ENCODE measurements at regions not wholly inside any gene's neighbourhood (a gene's known extent, or its start where the extent isn't known, plus 50 kb on each side); places are given as distances from the start of the nearest gene placed in this dataset.
"Not testable (repeated sequence)": the region's sequence is repeated elsewhere in the genome, so short reads cannot be mapped to it uniquely, and the experiment has no call there.

DNA sequence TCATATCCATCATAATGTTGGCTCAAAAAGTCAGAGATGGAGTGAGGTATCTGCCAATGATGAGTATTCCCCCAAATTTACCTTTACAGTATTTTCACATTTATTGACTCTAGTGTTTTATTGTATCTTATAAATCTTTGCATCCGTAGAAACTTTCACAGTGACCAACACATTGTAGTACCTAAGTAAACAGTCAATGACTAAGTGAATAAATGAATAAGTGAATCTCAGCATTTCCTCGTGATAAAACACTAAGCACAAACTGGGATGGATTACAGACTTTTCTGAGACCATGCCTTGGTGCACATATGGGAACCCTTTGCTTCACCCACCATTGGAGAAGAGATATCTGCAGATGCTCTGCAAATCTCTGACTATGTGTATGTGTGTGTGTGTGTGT is 429.9 kb downstream of the NR4A2 start:
- TF ChIP-seq, protein P1, sequence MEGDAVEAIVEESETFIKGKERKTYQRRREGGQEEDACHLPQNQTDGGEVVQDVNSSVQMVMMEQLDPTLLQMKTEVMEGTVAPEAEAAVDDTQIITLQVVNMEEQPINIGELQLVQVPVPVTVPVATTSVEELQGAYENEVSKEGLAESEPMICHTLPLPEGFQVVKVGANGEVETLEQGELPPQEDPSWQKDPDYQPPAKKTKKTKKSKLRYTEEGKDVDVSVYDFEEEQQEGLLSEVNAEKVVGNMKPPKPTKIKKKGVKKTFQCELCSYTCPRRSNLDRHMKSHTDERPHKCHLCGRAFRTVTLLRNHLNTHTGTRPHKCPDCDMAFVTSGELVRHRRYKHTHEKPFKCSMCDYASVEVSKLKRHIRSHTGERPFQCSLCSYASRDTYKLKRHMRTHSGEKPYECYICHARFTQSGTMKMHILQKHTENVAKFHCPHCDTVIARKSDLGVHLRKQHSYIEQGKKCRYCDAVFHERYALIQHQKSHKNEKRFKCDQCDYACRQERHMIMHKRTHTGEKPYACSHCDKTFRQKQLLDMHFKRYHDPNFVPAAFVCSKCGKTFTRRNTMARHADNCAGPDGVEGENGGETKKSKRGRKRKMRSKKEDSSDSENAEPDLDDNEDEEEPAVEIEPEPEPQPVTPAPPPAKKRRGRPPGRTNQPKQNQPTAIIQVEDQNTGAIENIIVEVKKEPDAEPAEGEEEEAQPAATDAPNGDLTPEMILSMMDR (IDR thresholded peaks at IDR 0.05) = no peak
- no peak for TF ChIP-seq POLR2A (IDR thresholded peaks at IDR 0.05)
- intact Hi-C loops (cut with DNase I) = no loop called here
- Histone ChIP-seq H3K27ac (no peak overlapping the region), H3K4me1 (no peaks in the 10 kb centered on the region), H3K4me3 (no peak overlapping the region), H3K36me3 (no peaks in the 10 kb centered on the region), H3K27me3 (no peaks in the 10 kb centered on the region), H3K9me3 (no peaks in the 10 kb centered on the region)
- ATAC-seq = no peak
- DNase-seq = no peak
- 58 to 88% (median 82%) methylated on average over 2 of the region's 2 CpGs for WGBS, 4 donors

- no peak for DNase-seq
- Histone ChIP-seq H3K4me3 (no peak overlapping the region), H3K27me3 (no peaks in the 10 kb centered on the region), H3K4me1 (no peaks in the 10 kb centered on the region), H3K27ac (no peak overlapping the region), H3K9me3 (peaks cover 0 to 15% (median 2%) of the 10 kb centered on the region in 12 donors), H3K36me3 (no peaks in the 10 kb centered on the region)
- 5 to 16% (median 6%) methylated on average over 1 of the region's 1 CpG for WGBS, 4 donors
- TF ChIP-seq POLR2A (IDR thresholded peaks at IDR 0.05) = no peak
- TF ChIP-seq, protein P1 (IDR thresholded peaks at IDR 0.05) = no peak
- no peak for ATAC-seq
- intact Hi-C loops (cut with DNase I) = no loop called here
Observed at GRCh38 chr2:155895016-155895415, 437.5 kb downstream of the NR4A2 start.

DNA sequence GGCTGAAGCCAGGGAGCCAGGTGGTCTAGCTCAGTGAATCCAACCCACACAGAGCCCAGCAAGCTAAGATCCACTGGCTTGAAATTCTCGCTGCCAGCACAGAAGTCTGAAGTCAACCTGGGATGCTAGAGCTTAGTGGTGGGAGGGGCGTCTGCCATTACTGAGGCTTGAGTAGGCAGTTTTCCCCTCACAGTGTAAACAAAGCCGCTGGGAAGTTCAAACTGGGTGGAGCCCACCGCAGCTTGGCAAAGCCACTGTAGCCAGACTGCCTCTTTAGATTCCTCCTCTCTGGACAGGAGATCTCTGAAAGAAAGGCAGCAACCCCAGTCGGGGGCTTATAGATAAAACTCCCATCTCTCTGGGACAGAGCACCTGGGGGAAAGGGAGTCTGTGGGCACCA is 452.1 kb downstream of the NR4A2 start:
- not testable (repeated sequence) for H3K27me3 ChIP-seq
- H3K9me3 ChIP-seq = peaks cover 0 to 38% (median 12%) of the 10 kb centered on the region in 12 donors

GRCh38 chr2:155879900-155880299 is 452.6 kb downstream of the NR4A2 start:
- ATAC-seq; H3K4me3 ChIP-seq; H3K27ac ChIP-seq; H3K27me3 ChIP-seq; intact Hi-C loops (cut with DNase I); H3K4me1 ChIP-seq; DNase-seq; H3K36me3 ChIP-seq: not testable (repeated sequence)
- H3K9me3 ChIP-seq = peaks cover 0 to 38% (median 12%) of the 10 kb centered on the region in 12 donors
- 64 to 73% (median 70%) methylated on average over 5 of the region's 5 CpGs for WGBS, 4 donors

More for the DNA sequence above, 452.1 kb downstream of the NR4A2 start:
- H3K36me3 ChIP-seq; intact Hi-C loops (cut with DNase I); H3K27ac ChIP-seq; H3K4me1 ChIP-seq; ATAC-seq; DNase-seq; H3K4me3 ChIP-seq: not testable (repeated sequence)
- WGBS, 4 donors = 59 to 78% (median 74%) methylated on average over 5 of the region's 5 CpGs

DNA sequence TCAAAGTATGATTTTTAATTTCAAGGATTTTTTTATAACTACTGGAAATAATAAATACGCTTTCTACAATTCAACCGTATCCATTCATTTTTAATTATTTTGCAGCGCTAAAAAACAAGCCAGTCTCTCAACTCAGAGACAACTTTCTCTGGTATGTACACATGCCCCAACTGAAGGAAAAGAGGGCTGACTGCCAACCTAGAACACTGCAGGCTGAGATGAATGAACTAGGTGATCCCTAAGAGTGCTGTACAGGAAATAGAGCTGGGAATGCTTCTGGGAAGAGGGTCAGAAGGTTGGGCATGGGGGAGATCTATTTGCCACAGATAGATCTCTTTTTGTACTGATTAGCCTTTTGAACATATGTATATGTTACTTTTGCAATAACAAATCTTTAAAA is 460.1 kb downstream of the NR4A2 start:
- Histone ChIP-seq H3K4me1 (no peaks in the 10 kb centered on the region), H3K9me3 (peaks cover 0 to 22% (median 9%) of the 10 kb centered on the region in 12 donors), H3K27ac (no peak overlapping the region), H3K4me3 (no peak overlapping the region), H3K27me3 (no peaks in the 10 kb centered on the region), H3K36me3 (no peaks in the 10 kb centered on the region)
- intact Hi-C loops (cut with DNase I) = no loop called here
- ATAC-seq = no peak
- TF ChIP-seq POLR2A (IDR thresholded peaks at IDR 0.05) = no peak
- TF ChIP-seq, protein P1 (IDR thresholded peaks at IDR 0.05) = no peak
- WGBS, 4 donors = 93 to 94% (median 94%) methylated on average over 3 of the region's 3 CpGs
- DNase-seq = no peak

All from heart left ventricle (tissue), 16 donors.